ENCODE measurements at regions not wholly inside any gene's neighbourhood (a gene's known extent, or its start where the extent isn't known, plus 50 kb on each side); places are given as distances from the start of the nearest gene placed in this dataset.

DNA sequence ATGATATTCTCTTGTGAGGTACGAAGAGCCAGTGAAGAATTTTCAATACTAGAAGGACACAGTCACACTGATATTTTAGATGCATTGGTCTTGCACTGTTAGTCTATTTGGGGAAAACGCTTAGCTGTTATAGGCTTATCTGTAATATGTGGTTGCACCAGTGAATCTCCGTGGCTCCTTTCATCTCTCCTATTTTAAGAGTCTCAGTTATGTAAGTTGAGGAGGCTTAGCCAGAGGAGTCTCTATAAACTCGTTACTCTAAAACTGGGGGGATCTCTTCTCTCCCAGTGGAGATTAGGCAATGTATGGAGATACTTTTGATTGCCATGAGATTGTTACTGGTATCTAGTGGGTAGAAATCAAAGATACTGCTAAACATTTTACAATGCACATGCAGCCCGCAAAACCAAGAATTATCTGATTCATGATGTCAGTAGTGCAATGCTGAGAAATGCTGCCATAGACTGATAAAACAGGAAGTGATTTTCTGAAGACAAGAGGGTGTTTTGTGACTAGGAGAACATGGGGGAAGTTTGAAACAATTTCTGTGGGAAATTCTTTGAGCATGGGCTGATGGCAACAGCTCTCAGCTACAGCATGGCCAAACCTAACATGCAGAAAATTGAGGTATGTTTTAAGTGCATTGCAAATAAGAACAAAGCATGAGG lies 339.1 kb downstream of the SOX11 start:
- Histone ChIP-seq H3K4me2 (ENCODE audit: low read length) (no peak overlapping the region), H4K20me1 (ENCODE audit: insufficient read depth) (no peaks in the 10 kb centered on the region), H3K4me3 (ENCODE audit: low read length) (no peak overlapping the region), H2AFZ (ENCODE audit: low read depth, low read length) (no peak overlapping the region), H3K27me3 (ENCODE audit: insufficient read depth, low read depth, low read length) (no peaks in the 10 kb centered on the region), H3K27ac (ENCODE audit: low read length) (no peak overlapping the region), H3F3A (ENCODE audit: insufficient read depth, low read length, poor library complexity, severe bottlenecking) (no peaks in the 10 kb centered on the region), H3K36me3 (ENCODE audit: insufficient read depth, low read length) (no peaks in the 10 kb centered on the region), H3K9me3 (ENCODE audit: low read length) (no peaks in the 10 kb centered on the region), H3K9ac (ENCODE audit: low read length) (no peak overlapping the region), H3K9me2 (ENCODE audit: insufficient read depth, low read length) (no peaks in the 10 kb centered on the region), H3K79me2 (replicated peaks; ENCODE audit: insufficient read depth, low read length) (no peaks in the 10 kb centered on the region)
- TF ChIP-seq TAF1 (IDR thresholded peaks at IDR 0.05; ENCODE audit: low read depth) (no peak), EP300 (conservative IDR thresholded peaks at IDR 0.05; ENCODE audit: poor library complexity, severe bottlenecking) (no peak), EZH2 (IDR thresholded peaks at IDR 0.05; ENCODE audit: borderline replicate concordance, insufficient read depth, low read length, poor library complexity, severe bottlenecking) (no peak), POLR2AphosphoS5 (IDR thresholded peaks at IDR 0.05) (no peak), RAD21 (conservative IDR thresholded peaks at IDR 0.05) (no peak), SMC3 (conservative IDR thresholded peaks at IDR 0.05; ENCODE audit: poor library complexity) (no peak), MXI1 (conservative IDR thresholded peaks at IDR 0.05; ENCODE audit: poor library complexity, severe bottlenecking) (no peak), REST (IDR thresholded peaks at IDR 0.05; ENCODE audit: borderline replicate concordance) (no peak)
- TF ChIP-seq, protein P1, sequence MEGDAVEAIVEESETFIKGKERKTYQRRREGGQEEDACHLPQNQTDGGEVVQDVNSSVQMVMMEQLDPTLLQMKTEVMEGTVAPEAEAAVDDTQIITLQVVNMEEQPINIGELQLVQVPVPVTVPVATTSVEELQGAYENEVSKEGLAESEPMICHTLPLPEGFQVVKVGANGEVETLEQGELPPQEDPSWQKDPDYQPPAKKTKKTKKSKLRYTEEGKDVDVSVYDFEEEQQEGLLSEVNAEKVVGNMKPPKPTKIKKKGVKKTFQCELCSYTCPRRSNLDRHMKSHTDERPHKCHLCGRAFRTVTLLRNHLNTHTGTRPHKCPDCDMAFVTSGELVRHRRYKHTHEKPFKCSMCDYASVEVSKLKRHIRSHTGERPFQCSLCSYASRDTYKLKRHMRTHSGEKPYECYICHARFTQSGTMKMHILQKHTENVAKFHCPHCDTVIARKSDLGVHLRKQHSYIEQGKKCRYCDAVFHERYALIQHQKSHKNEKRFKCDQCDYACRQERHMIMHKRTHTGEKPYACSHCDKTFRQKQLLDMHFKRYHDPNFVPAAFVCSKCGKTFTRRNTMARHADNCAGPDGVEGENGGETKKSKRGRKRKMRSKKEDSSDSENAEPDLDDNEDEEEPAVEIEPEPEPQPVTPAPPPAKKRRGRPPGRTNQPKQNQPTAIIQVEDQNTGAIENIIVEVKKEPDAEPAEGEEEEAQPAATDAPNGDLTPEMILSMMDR (IDR thresholded peaks at IDR 0.05; ENCODE audit: poor library complexity, severe bottlenecking) = no peak

DNA sequence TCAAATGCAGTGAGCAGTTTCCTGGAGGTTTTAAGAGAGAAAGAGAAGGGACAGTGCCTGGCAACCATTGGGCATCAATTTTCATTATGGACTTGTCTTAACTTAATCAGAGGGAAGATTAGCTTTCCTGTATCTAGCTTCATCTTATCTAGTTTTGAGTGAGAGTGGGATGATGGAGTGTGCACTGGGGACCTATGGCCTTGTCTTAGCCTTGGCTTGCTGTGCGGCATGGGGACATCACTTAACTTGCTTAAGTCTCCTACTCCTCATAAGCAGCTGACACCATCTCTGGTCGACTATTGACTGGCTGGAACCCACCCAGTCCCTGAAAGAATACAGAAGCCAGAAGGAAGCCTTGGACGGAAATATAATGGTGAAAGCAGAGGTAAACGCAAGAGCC lies 344.0 kb downstream of the SOX11 start:
- no peak overlapping the region for H3K4me2 ChIP-seq (ENCODE audit: low read length)
- no peaks in the 10 kb centered on the region for H3K36me3 ChIP-seq (ENCODE audit: insufficient read depth, low read length)
- no peak overlapping the region for H3K4me3 ChIP-seq (ENCODE audit: low read length)
- H4K20me1 ChIP-seq (ENCODE audit: insufficient read depth) = no peaks in the 10 kb centered on the region
- H3F3A ChIP-seq (ENCODE audit: insufficient read depth, low read length, poor library complexity, severe bottlenecking) = no peaks in the 10 kb centered on the region
- TF ChIP-seq MXI1 (conservative IDR thresholded peaks at IDR 0.05; ENCODE audit: poor library complexity, severe bottlenecking) (no peak), RAD21 (conservative IDR thresholded peaks at IDR 0.05) (no peak), POLR2AphosphoS5 (IDR thresholded peaks at IDR 0.05) (no peak), TAF1 (IDR thresholded peaks at IDR 0.05; ENCODE audit: low read depth) (no peak), EZH2 (IDR thresholded peaks at IDR 0.05; ENCODE audit: borderline replicate concordance, insufficient read depth, low read length, poor library complexity, severe bottlenecking) (no peak), EP300 (conservative IDR thresholded peaks at IDR 0.05; ENCODE audit: poor library complexity, severe bottlenecking) (no peak), SMC3 (conservative IDR thresholded peaks at IDR 0.05; ENCODE audit: poor library complexity) (no peak), REST (IDR thresholded peaks at IDR 0.05; ENCODE audit: borderline replicate concordance) (no peak)
- TF ChIP-seq, protein P1 (IDR thresholded peaks at IDR 0.05; ENCODE audit: poor library complexity, severe bottlenecking) = no peak
- no peaks in the 10 kb centered on the region for H3K9me2 ChIP-seq (ENCODE audit: insufficient read depth, low read length)
- H3K9ac ChIP-seq (ENCODE audit: low read length) = no peak overlapping the region
- H3K27me3 ChIP-seq (ENCODE audit: insufficient read depth, low read depth, low read length) = no peaks in the 10 kb centered on the region
- H2AFZ ChIP-seq (ENCODE audit: low read depth, low read length) = no peak overlapping the region
- no peak overlapping the region for H3K27ac ChIP-seq (ENCODE audit: low read length)
- H3K9me3 ChIP-seq (ENCODE audit: low read length) = no peaks in the 10 kb centered on the region
- H3K79me2 ChIP-seq (replicated peaks; ENCODE audit: insufficient read depth, low read length) = no peaks in the 10 kb centered on the region

Data from neural cell (in vitro differentiated cells).